ENCODE measurements at regions not wholly inside any gene's neighbourhood (a gene's known extent, or its start where the extent isn't known, plus 50 kb on each side); places are given as distances from the start of the nearest gene placed in this dataset.

DNA sequence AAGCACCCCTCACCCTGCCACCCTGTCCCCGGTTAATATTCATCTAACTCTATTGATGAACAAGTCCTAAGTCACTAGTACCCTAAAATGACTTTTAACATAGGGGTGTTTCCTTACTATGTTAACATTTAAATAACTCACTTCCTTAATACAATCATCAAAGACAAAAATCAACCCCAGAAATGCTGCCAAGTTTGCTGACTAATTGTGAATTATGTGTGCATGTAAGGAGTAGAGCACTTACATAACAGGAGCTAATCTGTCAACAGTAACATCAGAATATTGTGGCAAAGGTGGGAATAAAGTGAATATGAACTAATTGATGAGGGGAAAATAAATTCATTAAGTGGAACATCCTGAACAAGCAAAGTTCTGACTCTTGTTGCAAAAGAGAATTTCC lies 81.4 kb upstream of the ERBB4 start:
- no peak for TF ChIP-seq CTCF (IDR thresholded peaks at IDR 0.05; ENCODE audit: insufficient read depth, low read length, poor library complexity, severe bottlenecking)
- no peak for TF ChIP-seq EZH2phosphoT487 (conservative IDR thresholded peaks at IDR 0.05; ENCODE audit: low read length)
